ENCODE measurements at regions not wholly inside any gene's neighbourhood (a gene's known extent, or its start where the extent isn't known, plus 50 kb on each side); places are given as distances from the start of the nearest gene placed in this dataset.
"Not testable (repeated sequence)": the region's sequence is repeated elsewhere in the genome, so short reads cannot be mapped to it uniquely, and the experiment has no call there.

GRCh38 chr15:21096599-21096998, 230.5 kb upstream of the POTEB2 start:
- TF ChIP-seq CTCF (conservative IDR thresholded peaks at IDR 0.05; ENCODE audit: low read depth in 2 of 2); CREB1 (CRISPR knock-in tag; IDR thresholded peaks at IDR 0.05; ENCODE audit: low read depth); POLR2AphosphoS5 (IDR thresholded peaks at IDR 0.05; ENCODE audit: low read depth); ZNF114 (CRISPR knock-in tag; IDR thresholded peaks at IDR 0.05): not testable (repeated sequence)

Measured in GM23338 (cell line).